HL-60 (cell line): ENCODE measurements at regions not wholly inside any gene's neighbourhood (a gene's known extent, or its start where the extent isn't known, plus 50 kb on each side); places are given as distances from the start of the nearest gene placed in this dataset.

ENCODE experiments used
- CTCF ChIP-seq: IDR thresholded peaks from one replicate; pipeline ENCODE4 v1.5.1; 2011; ENCODE audit warnings: low read length, control low read depth, inconsistent platforms; ENCODE audit not compliant: insufficient read depth
- GABPA ChIP-seq: IDR thresholded peaks from 2 replicates; pipeline ENCODE4 v1.6.1; 2012; ENCODE audit warnings: low read depth
- POLR2AphosphoS5 ChIP-seq: IDR thresholded peaks from 2 replicates; pipeline ENCODE4 v1.6.1; 2012; ENCODE audit warnings: low read depth
- REST ChIP-seq: IDR thresholded peaks from 2 replicates; pipeline ENCODE4 v1.6.1; 2012; ENCODE audit warnings: low read depth; ENCODE audit not compliant: insufficient replicate concordance

GRCh38 chr9:31136524-31136923 is 1247.9 kb upstream of the ACO1 start:
- no peak for TF ChIP-seq CTCF
- TF ChIP-seq POLR2AphosphoS5: no peak
- TF ChIP-seq GABPA: no peak
- TF ChIP-seq REST: no peak
